ENCODE measurements at regions not wholly inside any gene's neighbourhood (a gene's known extent, or its start where the extent isn't known, plus 50 kb on each side); places are given as distances from the start of the nearest gene placed in this dataset.

- intact Hi-C loops (cut with DNase I), result no loop called here
- TF ChIP-seq POLR2AphosphoS5 (IDR thresholded peaks at IDR 0.05) (no peak), EP300 (IDR thresholded peaks at IDR 0.05) (no peak), POLR2A (IDR thresholded peaks at IDR 0.05; ENCODE audit: low read depth) (no peak), CTCF (IDR thresholded peaks at IDR 0.05) (no peak)
- WGBS, result 93% methylated on average over 1 of the region's 1 CpG
- H3K36me3 ChIP-seq, result no peaks in the 10 kb centered on the region
- H3K27ac ChIP-seq (replicated peaks in 1 of 4), result no peak overlapping the region
- no peak overlapping the region for H3K4me3 ChIP-seq
- no peak for DNase-seq (ENCODE audit: extremely low spot score)
- H3K4me1 ChIP-seq, result no peaks in the 10 kb centered on the region
- H3K9me3 ChIP-seq, result no peaks in the 10 kb centered on the region
- peaks cover 0 to 40% (median 0%) of the 10 kb centered on the region in 4 donors for H3K27me3 ChIP-seq
Observed at GRCh38 chr1:29937356-29937755, 701.0 kb downstream of the PTPRU start.

GRCh38 chr1:29936031-29936544 is 699.8 kb downstream of the PTPRU start:
- Histone ChIP-seq H3K4me1 (no peaks in the 10 kb centered on the region), H3K27me3 (peaks cover 0 to 40% (median 0%) of the 10 kb centered on the region in 4 donors), H3K36me3 (no peaks in the 10 kb centered on the region), H3K4me3 (no peak overlapping the region), H3K27ac (replicated peaks in 1 of 4) (no peak overlapping the region), H3K9me3 (no peaks in the 10 kb centered on the region)
- 64% methylated on average over 7 of the region's 7 CpGs for WGBS
- TF ChIP-seq POLR2A (IDR thresholded peaks at IDR 0.05; ENCODE audit: low read depth) (no peak), CTCF (IDR thresholded peaks at IDR 0.05) (no peak), POLR2AphosphoS5 (IDR thresholded peaks at IDR 0.05) (no peak), EP300 (IDR thresholded peaks at IDR 0.05) (no peak)
- intact Hi-C loops (cut with DNase I), result no loop called here
- no peak for DNase-seq (ENCODE audit: extremely low spot score)

- no peak overlapping the region for H3K27ac ChIP-seq (replicated peaks in 1 of 4)
- TF ChIP-seq POLR2A (IDR thresholded peaks at IDR 0.05; ENCODE audit: low read depth) (no peak), EP300 (IDR thresholded peaks at IDR 0.05) (no peak), CTCF (IDR thresholded peaks at IDR 0.05) (no peak), POLR2AphosphoS5 (IDR thresholded peaks at IDR 0.05) (no peak)
- WGBS, result 71% methylated on average over 1 of the region's 6 CpGs
Observed at GRCh38 chr1:29934255-29934772, 698.0 kb downstream of the PTPRU start.

GRCh38 chr1:29933067-29933466 is 696.7 kb downstream of the PTPRU start:
- H3K27ac ChIP-seq (replicated peaks in 1 of 4), result no peak overlapping the region
- TF ChIP-seq POLR2AphosphoS5 (IDR thresholded peaks at IDR 0.05) (no peak), POLR2A (IDR thresholded peaks at IDR 0.05; ENCODE audit: low read depth) (no peak)
- H3K36me3 ChIP-seq, result no peaks in the 10 kb centered on the region
- WGBS, result 31% methylated on average over 4 of the region's 4 CpGs
- peaks cover 0 to 51% (median 0%) of the 10 kb centered on the region in 4 donors for H3K27me3 ChIP-seq
- no peak overlapping the region for H3K4me3 ChIP-seq
- no peaks in the 10 kb centered on the region for H3K9me3 ChIP-seq
- intact Hi-C loops (cut with DNase I), result no loop called here
- no peaks in the 10 kb centered on the region for H3K4me1 ChIP-seq
- no peak for DNase-seq (ENCODE audit: extremely low spot score)

More at GRCh38 chr1:29934255-29934772, 698.0 kb downstream of the PTPRU start:
- intact Hi-C loops (cut with DNase I), result no loop called here
- H3K4me1 ChIP-seq, result no peaks in the 10 kb centered on the region
- H3K36me3 ChIP-seq, result no peaks in the 10 kb centered on the region
- H3K27me3 ChIP-seq, result peaks cover 0 to 44% (median 0%) of the 10 kb centered on the region in 4 donors
- no peak for DNase-seq (ENCODE audit: extremely low spot score)
- no peak overlapping the region for H3K4me3 ChIP-seq
- no peaks in the 10 kb centered on the region for H3K9me3 ChIP-seq

- Histone ChIP-seq H3K4me3 (no peak overlapping the region), H3K36me3 (no peaks in the 10 kb centered on the region), H3K9me3 (no peaks in the 10 kb centered on the region), H3K27ac (replicated peaks in 1 of 4) (no peak overlapping the region), H3K27me3 (peaks cover 0 to 56% (median 0%) of the 10 kb centered on the region in 4 donors), H3K4me1 (no peaks in the 10 kb centered on the region)
- intact Hi-C loops (cut with DNase I), result no loop called here
- DNase-seq (ENCODE audit: extremely low spot score), result no peak
- TF ChIP-seq POLR2A (IDR thresholded peaks at IDR 0.05; ENCODE audit: low read depth), result no peak
- TF ChIP-seq EP300 (IDR thresholded peaks at IDR 0.05), result no peak
- no peak for TF ChIP-seq POLR2AphosphoS5 (IDR thresholded peaks at IDR 0.05)
- no peak for TF ChIP-seq CTCF (IDR thresholded peaks at IDR 0.05)
- WGBS, result 90% methylated on average over 6 of the region's 8 CpGs
Observed at GRCh38 chr1:29932626-29933025, 696.3 kb downstream of the PTPRU start.

Data from esophagus muscularis mucosa (tissue), 4 donors.